HEK293 (cell line): ENCODE measurements at regions not wholly inside any gene's neighbourhood (a gene's known extent, or its start where the extent isn't known, plus 50 kb on each side); places are given as distances from the start of the nearest gene placed in this dataset.

ENCODE experiments used
- MZF1 ChIP-seq: fragments of 450-650 bp; formaldehyde crosslinking; IDR thresholded peaks from 2 replicates; pipeline ENCODE4 v1.5.1; 2017; ENCODE audit warnings: missing biosample characterization, missing genetic modification characterization, borderline replicate concordance
- PRDM6 ChIP-seq: fragments of 450-650 bp; formaldehyde crosslinking; IDR thresholded peaks from 2 replicates; pipeline ENCODE4 v1.5.1; 2017; ENCODE audit warnings: missing biosample characterization, missing genetic modification characterization
- RBAK ChIP-seq: fragments of 450-650 bp; formaldehyde crosslinking; IDR thresholded peaks from 2 replicates; pipeline ENCODE4 v1.5.1; 2016; ENCODE audit warnings: missing biosample characterization, missing genetic modification characterization
- ZNF121 ChIP-seq: fragments of 450-650 bp; formaldehyde crosslinking; IDR thresholded peaks from 2 replicates; pipeline ENCODE4 v1.5.1; 2016; ENCODE audit warnings: missing biosample characterization, missing genetic modification characterization
- ZNF274 ChIP-seq, 2 experiments: fragments of 200-500 bp in 1 of 2; fragments of 450-650 bp in 1 of 2; sonication (Bioruptor generic) in 1 of 2; formaldehyde crosslinking in 1 of 2; IDR thresholded peaks; 2 replicates each; pipeline versions ENCODE4 v1.5.1 to v1.6.1; 2014 to 2016; ENCODE audit warnings: borderline replicate concordance in 1 of 2, inconsistent platforms in 1 of 2, low read length in 1 of 2, missing biosample characterization in 1 of 2, missing genetic modification characterization in 1 of 2
- ZNF311 ChIP-seq: fragments of 450-650 bp; formaldehyde crosslinking; IDR thresholded peaks from 2 replicates; pipeline ENCODE4 v1.5.1; 2017; ENCODE audit warnings: missing biosample characterization, missing genetic modification characterization, borderline replicate concordance
- ZNF416 ChIP-seq: fragments of 450-650 bp; formaldehyde crosslinking; IDR thresholded peaks from 2 replicates; pipeline ENCODE4 v1.5.1; 2016; ENCODE audit warnings: missing biosample characterization, missing genetic modification characterization
- ZNF449 ChIP-seq: fragments of 450-650 bp; formaldehyde crosslinking; IDR thresholded peaks from 2 replicates; pipeline ENCODE4 v1.5.1; 2017; ENCODE audit warnings: missing biosample characterization, mild to moderate bottlenecking, missing genetic modification characterization, moderate library complexity
- ZNF549 ChIP-seq: fragments of 450-650 bp; IDR thresholded peaks from 2 replicates; pipeline ENCODE4 v1.5.1; 2018; ENCODE audit warnings: missing biosample characterization, missing genetic modification characterization, mild to moderate bottlenecking, inconsistent platforms, moderate library complexity
- ZNF600 ChIP-seq: fragments of 450-650 bp; formaldehyde crosslinking; IDR thresholded peaks from 2 replicates; pipeline ENCODE4 v1.5.1; 2016; ENCODE audit warnings: missing biosample characterization, missing genetic modification characterization
- TF ChIP-seq, protein P1 (sequence below): fragments of 450-650 bp; formaldehyde crosslinking; IDR thresholded peaks from 2 replicates; pipeline ENCODE4 v1.5.1; 2016; ENCODE audit warnings: missing biosample characterization, missing genetic modification characterization
- TF ChIP-seq, protein P2 (sequence below): fragments of 450-650 bp; formaldehyde crosslinking; IDR thresholded peaks from 2 replicates; pipeline ENCODE4 v1.5.1; 2016; ENCODE audit warnings: missing biosample characterization, missing genetic modification characterization
- TF ChIP-seq, protein P3 (sequence below): fragments of 450-650 bp; formaldehyde crosslinking; IDR thresholded peaks from 2 replicates; pipeline ENCODE4 v1.5.1; 2016; ENCODE audit warnings: missing biosample characterization, missing genetic modification characterization

GRCh38 chr5:110242950-110243349 lies 483.5 kb downstream of the TMEM232 start:
- TF ChIP-seq, protein P1, sequence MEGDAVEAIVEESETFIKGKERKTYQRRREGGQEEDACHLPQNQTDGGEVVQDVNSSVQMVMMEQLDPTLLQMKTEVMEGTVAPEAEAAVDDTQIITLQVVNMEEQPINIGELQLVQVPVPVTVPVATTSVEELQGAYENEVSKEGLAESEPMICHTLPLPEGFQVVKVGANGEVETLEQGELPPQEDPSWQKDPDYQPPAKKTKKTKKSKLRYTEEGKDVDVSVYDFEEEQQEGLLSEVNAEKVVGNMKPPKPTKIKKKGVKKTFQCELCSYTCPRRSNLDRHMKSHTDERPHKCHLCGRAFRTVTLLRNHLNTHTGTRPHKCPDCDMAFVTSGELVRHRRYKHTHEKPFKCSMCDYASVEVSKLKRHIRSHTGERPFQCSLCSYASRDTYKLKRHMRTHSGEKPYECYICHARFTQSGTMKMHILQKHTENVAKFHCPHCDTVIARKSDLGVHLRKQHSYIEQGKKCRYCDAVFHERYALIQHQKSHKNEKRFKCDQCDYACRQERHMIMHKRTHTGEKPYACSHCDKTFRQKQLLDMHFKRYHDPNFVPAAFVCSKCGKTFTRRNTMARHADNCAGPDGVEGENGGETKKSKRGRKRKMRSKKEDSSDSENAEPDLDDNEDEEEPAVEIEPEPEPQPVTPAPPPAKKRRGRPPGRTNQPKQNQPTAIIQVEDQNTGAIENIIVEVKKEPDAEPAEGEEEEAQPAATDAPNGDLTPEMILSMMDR (tag by site-specific recombination) = no peak
- TF ChIP-seq ZNF549 (tag by site-specific recombination) = no peak
- no peak for TF ChIP-seq RBAK (tag by site-specific recombination)
- TF ChIP-seq ZNF274 (IDR thresholded peaks at IDR 0.05; ENCODE audit: low read length) = no peak
- no peak for TF ChIP-seq ZNF274 (tag by site-specific recombination; IDR thresholded peaks at IDR 0.05; ENCODE audit: borderline replicate concordance)
- no peak for TF ChIP-seq ZNF416 (tag by site-specific recombination)
- TF ChIP-seq, protein P2, sequence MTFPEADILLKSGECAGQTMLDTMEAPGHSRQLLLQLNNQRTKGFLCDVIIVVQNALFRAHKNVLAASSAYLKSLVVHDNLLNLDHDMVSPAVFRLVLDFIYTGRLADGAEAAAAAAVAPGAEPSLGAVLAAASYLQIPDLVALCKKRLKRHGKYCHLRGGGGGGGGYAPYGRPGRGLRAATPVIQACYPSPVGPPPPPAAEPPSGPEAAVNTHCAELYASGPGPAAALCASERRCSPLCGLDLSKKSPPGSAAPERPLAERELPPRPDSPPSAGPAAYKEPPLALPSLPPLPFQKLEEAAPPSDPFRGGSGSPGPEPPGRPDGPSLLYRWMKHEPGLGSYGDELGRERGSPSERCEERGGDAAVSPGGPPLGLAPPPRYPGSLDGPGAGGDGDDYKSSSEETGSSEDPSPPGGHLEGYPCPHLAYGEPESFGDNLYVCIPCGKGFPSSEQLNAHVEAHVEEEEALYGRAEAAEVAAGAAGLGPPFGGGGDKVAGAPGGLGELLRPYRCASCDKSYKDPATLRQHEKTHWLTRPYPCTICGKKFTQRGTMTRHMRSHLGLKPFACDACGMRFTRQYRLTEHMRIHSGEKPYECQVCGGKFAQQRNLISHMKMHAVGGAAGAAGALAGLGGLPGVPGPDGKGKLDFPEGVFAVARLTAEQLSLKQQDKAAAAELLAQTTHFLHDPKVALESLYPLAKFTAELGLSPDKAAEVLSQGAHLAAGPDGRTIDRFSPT = no peak
- no peak for TF ChIP-seq ZNF121 (tag by site-specific recombination)
- no peak for TF ChIP-seq ZNF600 (tag by site-specific recombination)
- TF ChIP-seq ZNF449 (tag by site-specific recombination) = no peak
- TF ChIP-seq, protein P3, sequence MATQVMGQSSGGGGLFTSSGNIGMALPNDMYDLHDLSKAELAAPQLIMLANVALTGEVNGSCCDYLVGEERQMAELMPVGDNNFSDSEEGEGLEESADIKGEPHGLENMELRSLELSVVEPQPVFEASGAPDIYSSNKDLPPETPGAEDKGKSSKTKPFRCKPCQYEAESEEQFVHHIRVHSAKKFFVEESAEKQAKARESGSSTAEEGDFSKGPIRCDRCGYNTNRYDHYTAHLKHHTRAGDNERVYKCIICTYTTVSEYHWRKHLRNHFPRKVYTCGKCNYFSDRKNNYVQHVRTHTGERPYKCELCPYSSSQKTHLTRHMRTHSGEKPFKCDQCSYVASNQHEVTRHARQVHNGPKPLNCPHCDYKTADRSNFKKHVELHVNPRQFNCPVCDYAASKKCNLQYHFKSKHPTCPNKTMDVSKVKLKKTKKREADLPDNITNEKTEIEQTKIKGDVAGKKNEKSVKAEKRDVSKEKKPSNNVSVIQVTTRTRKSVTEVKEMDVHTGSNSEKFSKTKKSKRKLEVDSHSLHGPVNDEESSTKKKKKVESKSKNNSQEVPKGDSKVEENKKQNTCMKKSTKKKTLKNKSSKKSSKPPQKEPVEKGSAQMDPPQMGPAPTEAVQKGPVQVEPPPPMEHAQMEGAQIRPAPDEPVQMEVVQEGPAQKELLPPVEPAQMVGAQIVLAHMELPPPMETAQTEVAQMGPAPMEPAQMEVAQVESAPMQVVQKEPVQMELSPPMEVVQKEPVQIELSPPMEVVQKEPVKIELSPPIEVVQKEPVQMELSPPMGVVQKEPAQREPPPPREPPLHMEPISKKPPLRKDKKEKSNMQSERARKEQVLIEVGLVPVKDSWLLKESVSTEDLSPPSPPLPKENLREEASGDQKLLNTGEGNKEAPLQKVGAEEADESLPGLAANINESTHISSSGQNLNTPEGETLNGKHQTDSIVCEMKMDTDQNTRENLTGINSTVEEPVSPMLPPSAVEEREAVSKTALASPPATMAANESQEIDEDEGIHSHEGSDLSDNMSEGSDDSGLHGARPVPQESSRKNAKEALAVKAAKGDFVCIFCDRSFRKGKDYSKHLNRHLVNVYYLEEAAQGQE (tag by site-specific recombination) = no peak
- TF ChIP-seq PRDM6 = no peak
- TF ChIP-seq MZF1 (tag by site-specific recombination) = no peak
- no peak for TF ChIP-seq ZNF311 (tag by site-specific recombination)
